ENCODE measurements at regions not wholly inside any gene's neighbourhood (a gene's known extent, or its start where the extent isn't known, plus 50 kb on each side); places are given as distances from the start of the nearest gene placed in this dataset.

DNA sequence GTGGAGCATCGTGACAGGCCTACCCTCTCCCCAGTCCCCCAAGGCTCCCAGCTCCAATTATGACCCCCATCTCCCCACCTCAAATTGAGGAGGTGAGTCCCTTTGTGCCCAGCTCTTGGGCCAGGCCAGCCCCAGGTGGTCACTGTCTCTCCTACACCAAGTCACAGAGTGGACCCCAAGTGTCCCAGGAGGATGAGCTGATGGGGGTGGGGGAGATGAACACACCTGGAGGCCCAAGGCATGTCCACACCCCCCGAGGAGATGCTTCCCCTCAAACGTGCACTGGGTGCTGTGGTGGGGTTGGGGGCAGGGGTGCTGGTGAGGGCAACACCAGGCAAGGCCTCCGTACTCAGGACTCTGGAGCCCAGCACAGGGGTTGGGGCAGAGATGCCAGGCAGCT lies 73.2 kb downstream of the RBFOX3 start:
- ATAC-seq (ENCODE audit: insufficient number of reproducible peaks, low FRiP score, low read depth) = no peak
- Histone ChIP-seq H3K36me3 (no peaks in the 10 kb centered on the region), H3K4me1 (ENCODE audit: control insufficient read depth in 1 of 2, low read depth in 2 of 2) (no peaks in the 10 kb centered on the region), H3K27me3 (replicated peaks; ENCODE audit: insufficient read depth) (no peaks in the 10 kb centered on the region), H3K4me3 (no peak overlapping the region), H3K27ac (no peak overlapping the region), H3K9me3 (no peaks in the 10 kb centered on the region)
- TF ChIP-seq CTCF (IDR thresholded peaks at IDR 0.05) = no peak
- no peak for DNase-seq (ENCODE audit: low spot score)

DNA sequence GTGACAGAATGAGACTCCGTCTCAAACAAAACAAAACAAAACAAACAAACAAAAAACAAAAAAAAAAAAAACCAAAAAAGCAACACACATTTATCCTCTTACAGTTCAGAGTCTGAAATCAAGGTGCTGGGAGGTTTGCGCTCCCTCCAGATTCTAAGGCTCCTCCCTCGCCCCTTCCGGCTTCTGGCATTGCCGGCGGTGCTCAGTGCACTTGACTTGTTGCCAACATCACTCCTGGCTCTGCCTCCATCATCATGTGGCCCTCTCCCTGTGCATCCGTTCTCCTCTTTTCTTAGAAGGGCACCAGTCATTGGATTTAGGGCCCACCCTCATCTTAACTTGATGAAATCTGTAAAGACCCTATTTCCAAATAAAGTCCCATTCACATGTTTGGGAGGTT lies 73.8 kb downstream of the RBFOX3 start:
- ATAC-seq (ENCODE audit: insufficient number of reproducible peaks, low FRiP score, low read depth) = no peak
- no peaks in the 10 kb centered on the region for H3K4me1 ChIP-seq (ENCODE audit: control insufficient read depth in 1 of 2, low read depth in 2 of 2)
- no peak for DNase-seq (ENCODE audit: low spot score)

GRCh38 chr17:79536212-79536840 lies 74.5 kb downstream of the RBFOX3 start:
- no peak overlapping the region for H3K27ac ChIP-seq
- no peaks in the 10 kb centered on the region for H3K9me3 ChIP-seq
- no peak for TF ChIP-seq CTCF (IDR thresholded peaks at IDR 0.05)
- DNase-seq (ENCODE audit: low spot score) (no peak), ATAC-seq (ENCODE audit: insufficient number of reproducible peaks, low FRiP score, low read depth) (no peak)
- no peaks in the 10 kb centered on the region for H3K4me1 ChIP-seq (ENCODE audit: control insufficient read depth in 1 of 2, low read depth in 2 of 2)
- H3K36me3 ChIP-seq = no peaks in the 10 kb centered on the region
- H3K4me3 ChIP-seq = no peak overlapping the region
- no peaks in the 10 kb centered on the region for H3K27me3 ChIP-seq (replicated peaks; ENCODE audit: insufficient read depth)

More for the DNA sequence above, 73.8 kb downstream of the RBFOX3 start:
- H3K9me3 ChIP-seq = no peaks in the 10 kb centered on the region
- no peak for TF ChIP-seq CTCF (IDR thresholded peaks at IDR 0.05)
- H3K36me3 ChIP-seq = no peaks in the 10 kb centered on the region
- H3K27ac ChIP-seq = no peak overlapping the region
- H3K27me3 ChIP-seq (replicated peaks; ENCODE audit: insufficient read depth) = no peaks in the 10 kb centered on the region
- no peak overlapping the region for H3K4me3 ChIP-seq

DNA sequence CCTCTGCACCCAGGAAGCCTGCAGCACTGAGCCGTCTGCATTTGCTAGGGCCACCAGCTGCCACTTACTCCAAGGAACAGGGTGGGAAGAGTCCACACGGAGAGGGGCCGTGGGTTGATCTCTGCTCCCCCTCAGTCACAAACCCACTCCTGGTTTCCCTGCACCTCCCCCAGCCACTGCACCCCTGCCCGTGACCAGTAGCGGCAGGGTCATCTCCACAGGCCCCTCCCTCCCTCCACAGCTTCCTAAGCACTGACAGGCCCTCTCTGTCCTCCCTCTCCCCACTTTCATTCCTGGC lies 75.2 kb downstream of the RBFOX3 start:
- no peak for TF ChIP-seq CTCF (IDR thresholded peaks at IDR 0.05)
- no peaks in the 10 kb centered on the region for H3K9me3 ChIP-seq
- H3K4me1 ChIP-seq (ENCODE audit: control insufficient read depth in 1 of 2, low read depth in 2 of 2) = no peaks in the 10 kb centered on the region
- DNase-seq (ENCODE audit: low spot score) (no peak), ATAC-seq (ENCODE audit: insufficient number of reproducible peaks, low FRiP score, low read depth) (no peak)
- H3K27me3 ChIP-seq (replicated peaks; ENCODE audit: insufficient read depth) = no peaks in the 10 kb centered on the region
- no peak overlapping the region for H3K27ac ChIP-seq
- no peak overlapping the region for H3K4me3 ChIP-seq
- no peaks in the 10 kb centered on the region for H3K36me3 ChIP-seq

- no peaks in the 10 kb centered on the region for H3K36me3 ChIP-seq
- H3K4me1 ChIP-seq (ENCODE audit: control insufficient read depth in 1 of 2, low read depth in 2 of 2) = no peaks in the 10 kb centered on the region
- no peak overlapping the region for H3K27ac ChIP-seq
- no peaks in the 10 kb centered on the region for H3K9me3 ChIP-seq
- ATAC-seq (ENCODE audit: insufficient number of reproducible peaks, low FRiP score, low read depth) (no peak), DNase-seq (ENCODE audit: low spot score) (no peak)
- no peaks in the 10 kb centered on the region for H3K27me3 ChIP-seq (replicated peaks; ENCODE audit: insufficient read depth)
- TF ChIP-seq CTCF (IDR thresholded peaks at IDR 0.05) = no peak
- H3K4me3 ChIP-seq = no peak overlapping the region
These were observed 75.8 kb downstream of the RBFOX3 start for GRCh38 chr17:79534851-79535727.

Measured in thoracic aorta (tissue), 2 donors.